Esophagus squamous epithelium (tissue), 5 donors: ENCODE measurements at regions not wholly inside any gene's neighbourhood (a gene's known extent, or its start where the extent isn't known, plus 50 kb on each side); places are given as distances from the start of the nearest gene placed in this dataset.

Experiments
- DNase-seq: peaks from one replicate; lab custom pipeline; 2025; lab: John Stamatoyannopoulos, UW
- H3K27ac ChIP-seq, 4 donors: fragments of 200-600 bp; sonication (generic); one replicate each; pipeline ENCODE4 v1.5.1; 2016 to 2019; ENCODE audit warnings: mild to moderate bottlenecking in 1 of 4
- H3K27me3 ChIP-seq, 4 donors: fragments of 200-600 bp; sonication (generic); 1 replicate in 3 of 4; 2 replicates in 1 of 4; pipeline versions ENCODE4 v1.5.1 to v1.6.0; 2017 to 2021; ENCODE audit warnings: antibody characterized with exemption in 1 of 4
- H3K36me3 ChIP-seq, 3 donors: fragments of 200-600 bp; sonication (generic); one replicate each; pipeline ENCODE4 v1.5.1; 2016 to 2019
- H3K4me1 ChIP-seq, 3 donors: fragments of 200-600 bp; sonication (generic); one replicate each; pipeline ENCODE4 v1.5.1; 2017 to 2019
- H3K4me3 ChIP-seq, 4 donors: fragments of 200-600 bp; sonication (generic); 1 replicate in 3 of 4; 2 replicates in 1 of 4; pipeline ENCODE4 v1.5.1; 2016 to 2019; ENCODE audit warnings: mild to moderate bottlenecking in 2 of 4, moderate library complexity in 1 of 4
- H3K9me3 ChIP-seq, 3 donors: fragments of 200-600 bp; sonication (generic); one replicate each; pipeline ENCODE4 v1.5.1; 2016 to 2019
- CTCF ChIP-seq, 6 experiments: fragments of 450-650 bp in 4 of 6; fragments of 200-600 bp in 2 of 6; sonication (generic) in 2 of 6; IDR thresholded peaks; one replicate each; pipeline ENCODE4 v1.5.1; 2016 to 2019; ENCODE audit warnings: antibody characterized with exemption in 6 of 6, mild to moderate bottlenecking in 4 of 6, moderate library complexity in 4 of 6
- POLR2A ChIP-seq, 4 donors: fragments of 450-650 bp; IDR thresholded peaks; one replicate each; pipeline ENCODE4 v1.6.1; 2017; ENCODE audit warnings: antibody characterized with exemption in 4 of 4, mild to moderate bottlenecking in 4 of 4, moderate library complexity in 3 of 4
- WGBS, 2 donors: methylation state at CpG; one replicate each; pipeline ENCODE4 v1.1.5; 2018; 5-methylcytosine and 5-hydroxymethylcytosine counted together
- intact Hi-C: fragments of 100-400 bp; cut with DNase I; formaldehyde crosslinking; loops from one replicate; pipeline ENCODE4 v1.15.0; 2022
- donor health status: DM: yes; HTN: yes; CAD: no.

- Histone ChIP-seq H3K4me3 (no peak overlapping the region), H3K27me3 (no peaks in the 10 kb centered on the region), H3K36me3 (no peaks in the 10 kb centered on the region), H3K4me1 (no peaks in the 10 kb centered on the region), H3K27ac (no peak overlapping the region), H3K9me3 (no peaks in the 10 kb centered on the region)
- intact Hi-C loops: no loop called here
- DNase-seq: no peak
- no peak for TF ChIP-seq CTCF (IDR thresholded peaks at IDR 0.05)
- TF ChIP-seq POLR2A (IDR thresholded peaks at IDR 0.05): no peak
Observed at GRCh38 chr18:27771571-27771970, 405.4 kb downstream of the CDH2 start.

- H3K4me3 ChIP-seq: no peak overlapping the region
- WGBS, 2 donors: 50 to 69% methylated on average over 1 of the region's 1 CpG
- no peak for TF ChIP-seq POLR2A (IDR thresholded peaks at IDR 0.05)
- no peak for TF ChIP-seq CTCF (IDR thresholded peaks at IDR 0.05)
- no peaks in the 10 kb centered on the region for H3K36me3 ChIP-seq
- intact Hi-C loops: no loop called here
- H3K27ac ChIP-seq: no peak overlapping the region
- H3K9me3 ChIP-seq: no peaks in the 10 kb centered on the region
- no peaks in the 10 kb centered on the region for H3K27me3 ChIP-seq
- no peak for DNase-seq
- no peaks in the 10 kb centered on the region for H3K4me1 ChIP-seq
Observed at GRCh38 chr18:27769152-27769551, 407.8 kb downstream of the CDH2 start.

GRCh38 chr18:27763936-27764335 is 413.0 kb downstream of the CDH2 start:
- WGBS, 2 donors: 35% methylated on average over 1 of the region's 1 CpG

GRCh38 chr18:27763341-27763740 is 413.6 kb downstream of the CDH2 start:
- H3K9me3 ChIP-seq: no peaks in the 10 kb centered on the region
- no peak overlapping the region for H3K4me3 ChIP-seq
- intact Hi-C loops: no loop called here
- no peaks in the 10 kb centered on the region for H3K36me3 ChIP-seq
- no peak overlapping the region for H3K27ac ChIP-seq
- no peak for DNase-seq
- no peaks in the 10 kb centered on the region for H3K27me3 ChIP-seq
- no peak for TF ChIP-seq POLR2A (IDR thresholded peaks at IDR 0.05)
- TF ChIP-seq CTCF (IDR thresholded peaks at IDR 0.05): no peak
- H3K4me1 ChIP-seq: no peaks in the 10 kb centered on the region

More at GRCh38 chr18:27763936-27764335, 413.0 kb downstream of the CDH2 start:
- H3K27ac ChIP-seq: no peak overlapping the region
- intact Hi-C loops: no loop called here
- no peak overlapping the region for H3K4me3 ChIP-seq
- no peak for TF ChIP-seq POLR2A (IDR thresholded peaks at IDR 0.05)
- no peak for TF ChIP-seq CTCF (IDR thresholded peaks at IDR 0.05)
- H3K4me1 ChIP-seq: no peaks in the 10 kb centered on the region
- no peak for DNase-seq
- H3K27me3 ChIP-seq: no peaks in the 10 kb centered on the region
- no peaks in the 10 kb centered on the region for H3K9me3 ChIP-seq
- H3K36me3 ChIP-seq: no peaks in the 10 kb centered on the region

- no peak for DNase-seq
- no peaks in the 10 kb centered on the region for H3K4me1 ChIP-seq
- H3K36me3 ChIP-seq: no peaks in the 10 kb centered on the region
- TF ChIP-seq CTCF (IDR thresholded peaks at IDR 0.05): no peak
- no peak for TF ChIP-seq POLR2A (IDR thresholded peaks at IDR 0.05)
- H3K27me3 ChIP-seq: no peaks in the 10 kb centered on the region
- H3K9me3 ChIP-seq: no peaks in the 10 kb centered on the region
- intact Hi-C loops: no loop called here
- no peak overlapping the region for H3K4me3 ChIP-seq
- H3K27ac ChIP-seq: no peak overlapping the region
- WGBS, 2 donors: 61 to 62% methylated on average over 4 of the region's 4 CpGs
Observed at GRCh38 chr18:27762054-27762453, 414.9 kb downstream of the CDH2 start.
